NCI-H446 treated with DMSO at 0.1 percent for 48 hours (cell line): ENCODE measurements at regions not wholly inside any gene's neighbourhood (a gene's known extent, or its start where the extent isn't known, plus 50 kb on each side); places are given as distances from the start of the nearest gene placed in this dataset.

Experiments used
- DNase-seq: peaks from one replicate; lab custom pipeline; 2025; lab: John Stamatoyannopoulos, UW

DNA sequence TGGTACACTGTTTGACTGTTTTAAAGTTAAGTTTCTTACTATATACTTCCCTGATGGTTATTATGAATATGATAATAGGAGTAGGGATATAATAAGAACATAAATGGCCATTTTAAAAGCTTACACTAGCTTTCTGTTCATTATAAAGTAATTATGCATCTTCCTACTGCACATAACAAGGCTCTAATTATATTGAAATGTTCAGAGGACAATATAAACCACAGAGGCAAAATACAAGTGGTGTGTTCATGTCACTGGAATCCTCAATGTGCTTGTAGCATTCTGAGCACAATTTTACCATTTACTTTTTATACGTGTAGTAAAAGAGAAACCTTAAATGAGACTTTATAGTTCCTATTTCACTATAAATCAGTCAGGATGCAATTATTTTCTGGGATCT, 268.3 kb downstream of the TMA16 start:
- DNase-seq: no peak

DNA sequence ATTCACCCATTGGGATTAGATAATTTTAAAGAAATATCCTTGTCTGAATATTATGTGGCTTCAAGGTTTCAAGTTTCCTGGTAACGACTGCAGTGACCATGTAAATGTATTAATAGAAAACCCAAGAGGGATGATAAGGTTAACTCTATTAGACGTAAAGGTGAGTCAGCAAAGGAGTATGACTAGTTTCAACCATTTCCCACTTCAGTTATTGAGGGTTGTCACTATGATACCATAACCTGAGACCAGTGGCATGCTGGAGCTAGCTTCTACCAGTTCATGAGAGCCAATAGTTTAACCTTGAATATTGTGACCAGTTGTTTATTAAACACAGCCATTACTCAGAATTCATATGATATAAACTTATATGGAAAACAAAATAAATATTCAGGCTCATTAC, 270.1 kb downstream of the TMA16 start:
- DNase-seq: no peak

DNA sequence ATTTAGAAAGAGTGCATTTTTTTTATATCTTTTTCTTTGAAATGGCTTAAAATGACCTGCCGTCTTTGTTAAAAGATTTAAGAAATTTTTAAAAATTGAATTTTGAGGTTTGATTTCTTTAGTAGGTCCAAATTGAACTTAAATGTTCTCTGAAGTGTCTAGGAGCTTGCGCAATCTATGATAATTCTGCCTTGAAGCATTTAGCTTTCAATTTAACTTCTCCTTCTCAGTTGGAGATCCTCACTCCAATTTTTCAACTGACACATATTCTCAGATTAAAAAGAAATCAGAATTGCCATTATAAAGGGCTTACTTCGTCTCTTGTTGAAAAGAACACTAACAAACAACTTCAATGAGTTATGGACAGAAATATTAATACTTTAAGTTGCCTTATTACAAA, 273.5 kb downstream of the TMA16 start:
- no peak for DNase-seq

DNA sequence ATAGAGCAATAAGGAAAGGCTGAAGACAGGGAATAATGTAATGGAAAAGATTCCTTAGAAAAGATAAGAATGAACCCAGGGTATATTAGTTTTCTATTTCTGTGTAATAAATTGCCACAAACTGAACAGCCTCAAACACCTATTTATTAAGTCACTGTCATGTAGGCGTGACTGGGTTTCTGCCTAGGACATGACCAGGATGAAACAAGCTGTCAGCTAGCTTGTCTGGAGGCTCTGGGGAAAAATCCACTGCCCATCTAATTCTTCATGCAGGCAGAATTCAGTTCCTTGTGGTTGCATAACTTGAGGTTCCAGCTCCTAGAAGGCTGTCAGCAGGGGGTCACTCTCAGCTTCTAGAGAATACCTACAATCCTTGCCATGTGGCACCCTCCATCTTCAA, 277.7 kb downstream of the TMA16 start:
- DNase-seq: no peak

DNA sequence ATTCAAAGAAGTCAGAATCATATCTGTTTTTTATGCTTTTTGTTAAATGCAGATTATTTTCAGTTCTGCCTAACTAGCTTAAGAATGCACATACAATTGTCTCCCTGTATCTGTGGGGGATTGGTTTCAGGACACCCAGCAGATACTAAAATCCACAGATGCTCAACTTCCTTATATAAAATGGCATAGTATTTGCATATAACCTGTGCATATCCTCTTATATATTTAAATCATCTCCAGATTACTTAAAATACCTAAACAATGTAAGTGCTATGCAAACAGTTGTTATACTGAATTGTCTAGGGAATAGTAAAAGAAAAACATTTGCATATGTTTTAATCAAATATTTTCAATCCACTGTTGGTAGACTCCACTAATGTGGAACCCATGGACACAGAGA, 279.4 kb downstream of the TMA16 start:
- DNase-seq: no peak

DNA sequence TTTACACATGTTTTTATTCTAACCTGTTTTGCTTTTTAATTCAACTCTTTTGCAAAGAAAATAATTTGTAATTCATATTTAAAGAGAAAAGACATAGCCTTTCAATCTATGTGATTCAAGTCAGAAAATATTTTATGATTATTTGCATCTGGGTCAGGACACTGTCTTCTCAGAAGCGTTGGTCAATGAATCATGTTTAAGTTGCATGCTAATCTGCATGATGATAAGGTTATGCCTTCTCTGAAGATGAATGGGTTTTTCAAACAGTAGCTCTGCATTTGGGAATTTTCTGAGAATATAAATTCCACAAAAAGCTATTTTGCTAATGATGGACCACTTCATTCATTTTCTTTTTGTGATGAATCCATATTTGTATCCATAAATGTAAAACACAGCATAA, 282.5 kb downstream of the TMA16 start:
- no peak for DNase-seq

DNA sequence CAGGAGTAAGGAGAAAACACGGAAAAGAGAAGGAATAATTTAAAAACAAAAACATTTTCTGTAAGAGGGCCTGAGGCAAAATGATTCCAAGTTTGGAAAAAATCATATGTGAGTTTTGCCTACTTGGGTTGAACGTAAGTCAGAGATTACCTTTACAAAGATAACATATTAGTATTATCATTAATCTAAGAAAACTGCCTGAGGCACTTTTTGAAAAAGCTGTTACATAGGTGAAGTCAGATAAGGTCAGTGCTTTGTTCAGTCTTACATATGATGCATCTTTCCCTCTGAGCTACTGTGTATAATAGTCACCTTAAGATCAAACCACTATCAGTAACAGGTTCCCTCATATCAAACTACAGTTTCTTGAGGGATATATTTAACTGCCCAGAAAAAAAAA, 287.2 kb downstream of the TMA16 start:
- DNase-seq: no peak

DNA sequence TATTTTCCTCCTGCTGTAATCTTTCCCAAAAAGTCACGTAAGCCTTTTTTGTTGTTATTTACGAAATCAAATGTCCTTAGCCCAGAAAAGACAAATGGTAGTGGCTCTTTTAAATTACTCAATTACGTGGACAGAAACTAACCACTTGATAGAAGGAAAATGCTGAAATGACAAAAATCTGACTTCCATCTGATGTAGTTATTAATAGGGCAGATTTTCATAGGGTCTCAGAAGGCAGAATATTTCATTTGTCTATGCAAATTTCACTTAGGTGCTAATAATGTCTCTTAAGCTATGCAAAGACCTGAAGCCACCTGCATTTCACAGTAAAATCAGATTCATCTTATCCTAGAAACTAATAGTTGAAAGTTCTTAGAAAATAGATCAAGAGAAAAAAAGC, 295.7 kb downstream of the TMA16 start:
- DNase-seq: no peak

DNA sequence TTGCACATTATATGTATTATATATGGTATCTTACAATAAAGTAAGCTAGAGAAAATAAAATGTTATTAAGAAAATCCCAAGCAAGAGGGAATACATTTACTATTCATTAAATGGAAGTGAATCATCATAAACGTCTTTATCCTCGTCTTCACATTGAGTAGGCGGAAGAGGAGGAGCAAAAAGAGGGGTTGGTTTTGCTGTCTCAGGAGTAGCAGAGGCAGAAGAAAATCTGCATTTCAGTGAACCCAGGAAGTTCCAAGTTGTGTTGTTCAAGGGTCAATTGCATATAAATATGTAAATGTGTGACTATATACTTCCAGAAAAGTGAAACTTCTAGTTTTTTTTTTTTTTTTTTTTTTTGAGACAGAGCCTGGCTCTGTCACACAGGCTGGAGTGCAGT, 301.4 kb downstream of the TMA16 start:
- no peak for DNase-seq

DNA sequence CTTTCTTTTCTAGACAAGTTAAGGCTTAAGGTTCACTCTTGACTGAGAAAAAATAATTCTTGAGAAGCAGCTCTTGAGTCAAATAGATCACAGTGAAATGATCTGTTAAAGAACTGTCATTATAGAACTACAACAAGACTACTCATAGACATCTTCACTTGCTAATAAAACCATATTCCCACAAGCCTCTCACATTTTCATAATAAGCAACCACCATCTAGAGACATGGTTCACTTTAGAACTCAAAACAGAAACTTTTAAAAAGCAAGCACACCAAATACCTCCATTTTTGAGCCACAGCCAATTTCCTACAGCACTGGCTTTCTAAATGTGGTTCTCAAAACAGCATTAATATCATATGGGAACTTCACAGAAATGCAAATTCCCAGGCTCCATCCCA, 309.5 kb downstream of the TMA16 start:
- no peak for DNase-seq

DNA sequence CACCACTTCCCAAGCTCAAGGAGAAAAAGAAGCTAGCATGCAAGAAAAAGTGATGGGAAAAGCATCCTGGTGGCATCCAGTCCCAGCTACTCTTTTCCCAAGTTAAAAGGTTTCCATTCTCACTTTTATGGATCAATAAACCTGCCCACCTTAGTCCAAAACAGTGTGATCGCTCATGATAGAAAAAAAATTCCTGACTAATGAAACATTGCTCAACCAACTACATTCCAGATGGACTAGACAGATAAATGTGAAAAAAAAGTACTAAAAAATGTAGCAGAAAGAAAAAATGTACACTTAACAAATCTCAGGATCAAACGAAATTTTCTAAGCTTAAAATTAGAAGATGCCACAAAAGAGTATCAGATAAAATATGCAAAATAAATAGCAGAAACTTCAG, 312.2 kb downstream of the TMA16 start:
- DNase-seq: no peak

DNA sequence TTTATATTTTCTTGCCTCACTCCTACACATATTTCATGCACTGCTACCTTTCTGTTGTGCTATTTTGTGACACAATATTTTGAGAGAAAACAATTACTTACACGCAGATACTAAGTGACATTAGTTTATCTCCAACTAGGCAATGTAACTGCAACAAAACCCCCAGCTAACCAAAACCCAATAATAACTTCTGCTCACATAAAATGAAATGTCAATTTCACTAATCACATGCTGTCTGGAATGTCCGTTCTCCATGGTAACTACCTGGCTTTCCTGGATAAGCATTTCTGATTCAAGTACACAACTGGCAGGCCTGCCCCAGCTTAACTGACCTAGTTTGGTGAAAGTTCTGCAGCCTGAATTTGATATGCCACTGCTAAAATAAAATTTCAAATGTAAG, 313.5 kb downstream of the TMA16 start:
- no peak for DNase-seq

DNA sequence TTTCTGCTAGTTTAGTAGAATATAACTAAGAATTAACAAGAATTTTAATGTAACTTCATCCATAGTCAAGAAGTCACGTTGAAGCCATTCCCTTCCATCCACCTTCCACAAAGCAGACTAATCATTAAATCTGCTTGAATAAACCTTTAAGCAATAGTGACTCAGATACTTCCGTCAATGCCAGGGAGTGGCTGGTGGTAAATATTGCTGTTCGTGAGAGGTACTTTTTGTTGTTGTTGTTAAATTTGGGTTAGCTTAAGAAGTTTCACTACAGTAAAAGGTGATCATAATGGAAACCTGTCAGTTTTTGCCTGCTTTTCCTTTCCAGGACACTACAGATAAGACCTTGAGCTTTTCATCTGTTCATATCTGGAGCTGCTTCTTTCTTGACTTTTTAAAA, 316.3 kb downstream of the TMA16 start:
- no peak for DNase-seq

DNA sequence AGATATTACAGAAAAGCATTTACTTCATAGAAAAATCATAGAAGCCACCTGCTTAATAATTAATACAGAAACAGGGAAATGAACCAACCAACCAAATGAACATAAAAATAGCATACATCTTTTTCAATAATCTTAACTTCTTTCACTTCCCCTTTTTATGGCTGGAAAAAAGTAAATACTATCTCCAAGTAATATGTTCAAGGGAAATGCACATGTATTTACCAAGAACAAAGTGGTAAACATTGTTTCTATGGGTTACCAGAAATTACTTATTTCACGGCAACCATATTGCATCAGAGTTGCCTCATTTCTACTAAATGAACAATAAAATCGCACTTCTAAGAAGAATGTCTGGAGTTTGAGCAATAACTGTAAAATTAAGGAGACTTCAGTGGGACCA, 321.3 kb downstream of the TMA16 start:
- no peak for DNase-seq

DNA sequence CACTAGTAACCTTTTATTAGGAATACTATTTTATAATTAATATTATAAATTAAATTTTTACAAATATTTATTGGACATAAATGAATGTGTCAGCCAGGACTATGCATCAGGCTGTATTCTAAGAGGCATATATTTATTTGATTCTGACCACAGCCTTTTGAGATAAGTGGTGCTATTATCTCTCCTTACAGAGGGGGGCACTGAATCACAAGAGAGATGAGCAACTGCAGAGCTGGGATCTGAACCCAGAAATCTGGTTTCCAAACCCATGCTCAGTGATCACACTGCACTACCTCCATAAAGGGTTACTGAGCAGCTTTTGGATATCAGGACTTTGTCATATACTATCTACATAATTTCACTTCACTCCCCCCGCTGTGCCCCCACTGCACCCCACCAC, 322.0 kb downstream of the TMA16 start:
- no peak for DNase-seq

DNA sequence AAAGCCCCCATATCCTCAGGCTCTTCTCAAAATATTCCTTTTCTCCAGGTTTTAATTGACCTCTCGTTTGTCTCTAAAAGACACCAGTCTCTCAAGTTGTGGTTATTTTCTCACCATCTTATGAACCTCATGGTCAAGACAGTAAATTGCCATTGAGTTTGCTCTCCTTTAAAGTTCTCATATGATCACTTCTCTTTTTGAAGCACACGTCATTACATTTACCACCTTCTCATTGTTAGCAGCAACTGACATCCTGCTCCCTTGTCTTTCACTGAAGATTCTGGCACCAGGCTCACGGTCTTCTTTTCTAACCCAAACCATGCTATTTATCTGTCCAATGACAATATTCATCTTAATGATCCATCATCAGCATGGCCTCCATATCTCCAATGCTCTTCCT, 324.2 kb downstream of the TMA16 start:
- DNase-seq: no peak

DNA sequence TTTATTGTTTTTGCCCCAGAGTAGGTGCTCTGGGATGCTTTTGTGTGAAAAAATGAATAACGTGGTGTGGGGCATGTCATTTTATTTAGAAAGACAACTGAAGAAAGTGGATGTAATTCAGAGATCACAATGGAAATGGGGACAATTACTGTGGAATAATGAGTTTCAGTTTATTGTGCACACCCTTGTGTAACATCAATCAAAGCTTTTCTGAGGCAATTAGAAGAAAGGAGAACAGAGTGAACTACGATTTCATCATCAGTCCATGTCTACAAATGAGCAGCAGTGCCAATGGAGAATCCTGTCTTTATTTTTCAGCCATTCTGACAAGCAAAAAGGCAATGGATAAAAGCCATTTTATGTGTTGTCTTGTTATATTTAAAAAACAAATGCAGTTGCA, 339.2 kb downstream of the TMA16 start:
- DNase-seq: no peak

DNA sequence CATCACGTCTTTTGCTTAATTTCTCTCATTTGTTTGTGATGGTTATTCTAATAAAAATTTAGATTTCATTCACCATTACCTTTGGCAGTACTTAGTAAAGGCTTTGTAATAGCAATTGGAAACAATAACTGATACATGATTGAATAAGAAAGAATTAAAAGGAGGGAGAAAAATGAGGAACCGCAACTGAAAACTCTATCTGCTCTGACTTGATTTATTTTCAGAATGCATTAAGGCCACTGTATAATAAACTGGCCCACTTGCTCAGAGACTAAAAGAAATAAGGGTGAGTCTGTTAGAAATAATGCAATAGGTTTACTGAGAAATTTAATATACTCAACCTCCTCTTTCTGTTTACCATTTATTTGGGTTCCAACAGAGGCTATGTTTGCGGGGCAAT, 351.5 kb downstream of the TMA16 start:
- no peak for DNase-seq

DNA sequence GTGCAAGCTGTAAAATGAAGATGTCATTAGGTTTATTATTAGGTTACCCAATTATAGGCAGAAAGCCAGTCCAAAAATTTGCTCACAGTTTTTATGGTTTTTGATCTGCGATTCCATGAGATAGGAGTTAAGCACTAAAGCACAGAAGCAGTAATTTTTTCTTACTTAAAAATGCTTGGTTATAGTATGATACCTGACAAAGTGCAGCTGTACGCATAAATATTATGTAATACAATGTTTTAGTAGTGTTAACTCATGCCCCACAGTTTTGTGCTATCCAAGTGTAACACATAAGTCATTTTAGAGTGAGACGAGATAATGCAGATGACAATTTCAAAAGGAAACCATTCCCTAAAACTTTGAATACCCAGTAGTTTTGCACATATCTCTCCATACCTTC, 357.8 kb downstream of the TMA16 start:
- no peak for DNase-seq

DNA sequence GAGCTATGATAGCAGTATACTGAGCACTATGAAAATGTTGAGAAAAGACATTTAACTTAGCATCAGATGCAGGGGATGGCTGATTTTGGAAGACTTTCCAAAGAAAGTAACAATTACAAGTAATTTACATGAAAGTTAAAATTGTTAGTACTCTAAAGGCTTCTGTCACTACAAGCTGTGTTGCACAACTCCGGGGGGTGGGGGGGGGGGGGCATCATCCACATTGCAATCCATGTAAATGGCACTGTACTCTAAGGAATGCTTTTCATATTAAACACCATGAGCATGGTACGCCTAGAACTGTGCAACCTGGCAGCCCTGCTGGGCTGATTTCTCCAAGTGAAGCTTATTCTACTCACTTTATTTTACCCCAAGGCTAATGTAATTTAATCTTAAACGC, 363.4 kb downstream of the TMA16 start:
- DNase-seq: no peak

DNA sequence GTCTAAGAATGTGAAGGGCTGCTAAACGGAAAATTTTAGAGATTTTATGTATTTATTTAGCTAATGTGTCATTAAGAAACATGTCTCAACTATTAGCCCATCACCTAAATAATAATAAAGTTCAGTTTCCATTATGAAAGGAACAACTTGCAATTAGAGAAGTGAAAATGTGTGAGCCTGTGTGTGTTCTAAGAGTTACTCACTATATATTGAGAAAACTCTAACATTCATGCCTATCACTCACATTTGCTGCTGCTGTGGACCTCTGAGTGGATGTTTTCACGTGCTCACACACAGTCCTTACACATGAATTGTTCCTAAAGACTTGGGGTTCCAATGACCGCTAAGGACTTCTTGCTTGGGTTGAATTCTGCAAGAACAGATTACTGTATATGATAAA, 364.0 kb downstream of the TMA16 start:
- no peak for DNase-seq

DNA sequence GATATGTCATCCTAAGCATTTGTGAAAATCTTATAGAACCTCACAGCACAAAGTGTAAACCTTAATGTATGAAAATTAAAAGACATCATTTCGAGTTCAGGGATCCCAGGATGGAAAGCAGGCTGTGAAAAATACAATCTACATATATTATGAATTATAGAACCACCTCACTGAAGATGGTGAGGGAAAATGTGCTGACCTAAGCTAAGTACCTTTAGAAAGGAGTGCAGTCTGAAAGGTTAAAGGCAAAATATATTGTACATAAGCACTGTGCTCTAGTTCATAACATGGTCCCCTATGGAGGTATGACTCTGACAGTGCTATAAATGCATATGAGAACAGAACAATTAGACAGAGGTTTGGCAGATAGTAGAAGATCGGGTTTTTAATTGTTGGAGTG, 368.6 kb downstream of the TMA16 start:
- no peak for DNase-seq

DNA sequence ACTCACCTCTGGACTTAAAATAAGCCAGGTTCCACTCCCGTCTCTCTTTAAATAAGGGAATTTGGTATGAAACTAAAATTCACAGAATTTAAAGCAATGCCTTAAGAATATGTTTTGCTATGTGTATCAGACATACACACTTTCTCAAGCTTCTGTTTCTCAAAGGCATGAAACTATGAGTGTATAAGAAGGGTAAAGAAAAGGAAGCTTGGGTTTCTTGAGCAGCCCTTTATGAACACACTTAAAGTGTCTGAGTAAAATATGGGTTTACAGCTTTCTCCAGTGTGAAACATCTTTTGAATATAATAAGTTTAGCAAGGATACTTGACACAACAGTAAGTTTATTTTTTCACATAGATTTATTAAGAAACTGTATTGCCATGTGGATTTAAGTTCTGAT, 370.5 kb downstream of the TMA16 start:
- DNase-seq: no peak

DNA sequence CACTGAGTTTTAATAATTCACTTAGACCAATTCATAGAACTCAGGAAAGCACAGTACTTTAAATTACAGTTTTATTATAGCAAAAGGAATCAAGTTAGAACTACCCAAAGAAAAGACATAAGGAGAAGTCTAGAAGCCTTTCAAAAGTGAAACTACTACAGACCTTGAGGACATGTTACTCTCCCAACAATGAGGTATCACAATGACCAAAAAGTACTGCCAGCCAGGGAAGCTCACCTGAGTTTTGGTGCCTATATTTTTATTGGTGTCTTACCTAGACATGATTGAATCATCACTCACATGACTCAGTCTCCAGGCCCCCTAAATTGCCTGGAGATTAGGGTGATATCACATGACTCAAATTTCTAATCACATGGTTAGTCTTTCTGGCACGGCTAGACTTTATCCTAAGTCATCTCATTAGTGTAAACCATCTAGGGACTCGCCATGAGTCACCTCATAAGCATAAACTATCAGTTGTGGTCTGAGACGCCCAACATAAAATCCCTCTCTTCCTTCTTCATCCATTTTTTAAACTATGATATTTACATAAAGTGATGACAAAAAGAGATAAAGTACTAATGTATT, 372.3 kb downstream of the TMA16 start:
- no peak for DNase-seq

DNA sequence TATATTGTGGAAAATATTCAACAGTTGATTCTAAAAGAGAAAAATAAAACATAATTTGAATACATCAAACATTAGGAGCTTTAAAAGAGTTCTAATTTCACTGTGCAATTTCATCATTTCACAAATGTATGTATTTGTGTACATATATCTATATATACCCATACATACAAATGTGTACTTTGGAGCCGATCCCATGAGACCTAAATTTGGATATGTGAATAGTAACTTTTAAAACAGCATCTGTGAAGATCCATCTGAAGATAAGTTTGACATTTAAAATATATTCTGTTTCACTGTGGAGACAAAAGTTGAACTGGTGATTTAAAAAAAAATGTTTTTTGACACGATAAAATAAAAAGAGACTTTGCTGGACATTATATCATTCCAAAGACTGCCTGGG, 374.0 kb downstream of the TMA16 start:
- DNase-seq: no peak
